Peyer's patch (tissue), 4 donors: ENCODE measurements at regions not wholly inside any gene's neighbourhood (a gene's known extent, or its start where the extent isn't known, plus 50 kb on each side); places are given as distances from the start of the nearest gene placed in this dataset.

Experiments
- POLR2A ChIP-seq, 2 donors: fragments of 450-650 bp; IDR thresholded peaks; one replicate each; pipeline ENCODE4 v1.5.1; 2017; ENCODE audit warnings: antibody characterized with exemption in 2 of 2, mild to moderate bottlenecking in 2 of 2, moderate library complexity in 2 of 2
- TF ChIP-seq, protein P1 (sequence below), 6 experiments: fragments of 450-650 bp in 4 of 6; fragments of 200-600 bp in 2 of 6; sonication (generic) in 1 of 6; IDR thresholded peaks; one replicate each; pipeline ENCODE4 v1.5.1; 2017 to 2019; ENCODE audit warnings: antibody characterized with exemption in 6 of 6, mild to moderate bottlenecking in 3 of 6, moderate library complexity in 1 of 6

DNA sequence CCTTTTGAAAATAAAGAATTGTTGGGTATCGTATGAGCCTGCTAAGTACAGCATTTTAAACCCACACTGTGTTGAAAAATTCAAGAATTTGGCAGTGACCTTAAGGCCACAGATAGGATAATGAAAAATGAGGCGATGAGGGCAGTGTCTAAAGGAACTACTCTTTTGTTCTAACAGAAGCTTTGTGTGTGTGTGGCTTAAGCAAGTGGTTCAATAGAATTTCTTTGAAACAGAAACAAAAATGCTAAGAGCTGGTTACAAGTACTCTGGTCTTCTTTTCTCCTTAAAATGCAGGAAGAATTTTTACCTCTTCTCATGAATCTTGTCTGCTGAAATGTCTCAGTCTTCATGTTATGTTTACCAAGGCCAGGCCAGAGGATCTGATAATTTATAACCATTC is 279.5 kb downstream of the ZNF536 start:
- no peak for TF ChIP-seq POLR2A (IDR thresholded peaks at IDR 0.05)
- TF ChIP-seq, protein P1, sequence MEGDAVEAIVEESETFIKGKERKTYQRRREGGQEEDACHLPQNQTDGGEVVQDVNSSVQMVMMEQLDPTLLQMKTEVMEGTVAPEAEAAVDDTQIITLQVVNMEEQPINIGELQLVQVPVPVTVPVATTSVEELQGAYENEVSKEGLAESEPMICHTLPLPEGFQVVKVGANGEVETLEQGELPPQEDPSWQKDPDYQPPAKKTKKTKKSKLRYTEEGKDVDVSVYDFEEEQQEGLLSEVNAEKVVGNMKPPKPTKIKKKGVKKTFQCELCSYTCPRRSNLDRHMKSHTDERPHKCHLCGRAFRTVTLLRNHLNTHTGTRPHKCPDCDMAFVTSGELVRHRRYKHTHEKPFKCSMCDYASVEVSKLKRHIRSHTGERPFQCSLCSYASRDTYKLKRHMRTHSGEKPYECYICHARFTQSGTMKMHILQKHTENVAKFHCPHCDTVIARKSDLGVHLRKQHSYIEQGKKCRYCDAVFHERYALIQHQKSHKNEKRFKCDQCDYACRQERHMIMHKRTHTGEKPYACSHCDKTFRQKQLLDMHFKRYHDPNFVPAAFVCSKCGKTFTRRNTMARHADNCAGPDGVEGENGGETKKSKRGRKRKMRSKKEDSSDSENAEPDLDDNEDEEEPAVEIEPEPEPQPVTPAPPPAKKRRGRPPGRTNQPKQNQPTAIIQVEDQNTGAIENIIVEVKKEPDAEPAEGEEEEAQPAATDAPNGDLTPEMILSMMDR (IDR thresholded peaks at IDR 0.05), result no peak
